ENCODE measurements at regions not wholly inside any gene's neighbourhood (a gene's known extent, or its start where the extent isn't known, plus 50 kb on each side); places are given as distances from the start of the nearest gene placed in this dataset.

DNA sequence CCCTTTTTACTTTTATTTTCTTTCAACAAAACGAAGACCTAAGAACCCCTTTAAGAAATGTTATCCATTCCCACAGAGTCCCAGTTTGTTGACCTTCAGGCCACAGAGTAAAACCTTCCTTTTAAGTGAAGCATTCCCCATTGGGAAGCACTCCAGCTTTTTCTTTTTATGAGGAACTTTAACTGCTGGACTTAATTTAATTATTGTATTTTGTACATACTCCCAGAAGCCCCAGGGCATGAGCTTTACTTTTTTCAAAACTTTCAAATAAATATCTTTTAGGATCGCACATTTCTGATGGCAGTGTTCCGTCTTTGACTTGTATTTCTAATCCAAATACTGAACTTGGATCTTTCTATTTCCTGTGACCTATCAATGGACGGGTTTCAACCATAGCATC, 68.9 kb downstream of the ZIC5 start:
- Histone ChIP-seq H2AFZ (ENCODE audit: low read length) (no peak overlapping the region), H2BK20ac (ENCODE audit: low read depth, low read length, poor library complexity, severe bottlenecking) (no peak overlapping the region), H3K4me2 (ENCODE audit: insufficient read depth, insufficient read length, low read length) (no peak overlapping the region), H3K9me3 (ENCODE audit: control insufficient read depth, low read depth, low read length) (no peaks in the 10 kb centered on the region), H4K8ac (replicated peaks; ENCODE audit: insufficient read length, low read depth, low read length) (no peak overlapping the region), H2BK15ac (ENCODE audit: low read depth, low read length) (no peak overlapping the region), H3K14ac (ENCODE audit: insufficient read depth, low read length) (no peak overlapping the region), H2BK5ac (ENCODE audit: insufficient read length, low read length) (no peak overlapping the region), H3K4me1 (ENCODE audit: insufficient read depth, low read length) (no peaks in the 10 kb centered on the region; the same call in 1 of the 2 replicates), H3K9ac (ENCODE audit: extremely low read depth, insufficient read length, low read length) (no peak overlapping the region), H3T11ph (ENCODE audit: low read length) (no peak overlapping the region), H3K56ac (ENCODE audit: insufficient read length, low read depth, low read length) (no peak overlapping the region), H3K27me3 (ENCODE audit: insufficient read depth, low read length) (no peaks in the 10 kb centered on the region), H3K18ac (ENCODE audit: insufficient read length, low read depth, low read length) (no peak overlapping the region), H2BK120ac (ENCODE audit: low read depth, low read length, poor library complexity, severe bottlenecking) (no peak overlapping the region), H3K79me2 (ENCODE audit: insufficient read depth, low read length) (no peaks in the 10 kb centered on the region), H4K5ac (ENCODE audit: insufficient read length, low read depth, low read length) (no peak overlapping the region), H3K27ac (ENCODE audit: insufficient read length, low read depth, low read length) (no peak overlapping the region), H2AK5ac (ENCODE audit: insufficient read length, low read length) (no peak overlapping the region), H2BK12ac (ENCODE audit: insufficient read length, low read depth, low read length) (no peak overlapping the region), H3K23ac (ENCODE audit: insufficient read length, low read depth, low read length) (no peak overlapping the region), H3K79me1 (ENCODE audit: insufficient read depth, low read depth, low read length, poor library complexity, severe bottlenecking) (no peaks in the 10 kb centered on the region), H3K4ac (ENCODE audit: low read depth, low read length) (no peak overlapping the region), H3K23me2 (ENCODE audit: insufficient read length, low read depth, low read length, poor library complexity, severe bottlenecking) (no peaks in the 10 kb centered on the region), H4K91ac (ENCODE audit: insufficient read length, low read depth, low read length) (no peak overlapping the region), H4K20me1 (ENCODE audit: control insufficient read depth, insufficient read depth, insufficient read length) (no peaks in the 10 kb centered on the region)
- DNase-seq, result no peak
- no peaks in the 10 kb centered on the region for H3K27me3 Mint-ChIP-seq (ENCODE audit: low read depth)
- H3K4me1 Mint-ChIP-seq, result peaks cover 57 to 63% of the 10 kb centered on the region in 2 experiments
- TF ChIP-seq, protein P1, sequence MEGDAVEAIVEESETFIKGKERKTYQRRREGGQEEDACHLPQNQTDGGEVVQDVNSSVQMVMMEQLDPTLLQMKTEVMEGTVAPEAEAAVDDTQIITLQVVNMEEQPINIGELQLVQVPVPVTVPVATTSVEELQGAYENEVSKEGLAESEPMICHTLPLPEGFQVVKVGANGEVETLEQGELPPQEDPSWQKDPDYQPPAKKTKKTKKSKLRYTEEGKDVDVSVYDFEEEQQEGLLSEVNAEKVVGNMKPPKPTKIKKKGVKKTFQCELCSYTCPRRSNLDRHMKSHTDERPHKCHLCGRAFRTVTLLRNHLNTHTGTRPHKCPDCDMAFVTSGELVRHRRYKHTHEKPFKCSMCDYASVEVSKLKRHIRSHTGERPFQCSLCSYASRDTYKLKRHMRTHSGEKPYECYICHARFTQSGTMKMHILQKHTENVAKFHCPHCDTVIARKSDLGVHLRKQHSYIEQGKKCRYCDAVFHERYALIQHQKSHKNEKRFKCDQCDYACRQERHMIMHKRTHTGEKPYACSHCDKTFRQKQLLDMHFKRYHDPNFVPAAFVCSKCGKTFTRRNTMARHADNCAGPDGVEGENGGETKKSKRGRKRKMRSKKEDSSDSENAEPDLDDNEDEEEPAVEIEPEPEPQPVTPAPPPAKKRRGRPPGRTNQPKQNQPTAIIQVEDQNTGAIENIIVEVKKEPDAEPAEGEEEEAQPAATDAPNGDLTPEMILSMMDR (conservative IDR thresholded peaks at IDR 0.05), result no peak
- H3K4me3 Mint-ChIP-seq, result no peak overlapping the region
- H3K9me3 Mint-ChIP-seq, result no peaks in the 10 kb centered on the region
- peak overlapping the region in 1 of 3 experiments; percentile 75; a peak in 1 of 7 replicates for H3K27ac Mint-ChIP-seq
- WGBS (ENCODE audit: extremely low coverage, insufficient read length, low lambda C conversion rate), result no CpG with 5 or more reads among the region's 4 CpGs
- H3K36me3 Mint-ChIP-seq (ENCODE audit: insufficient read depth in 1 of 3, low read depth in 3 of 3), result no peaks in the 10 kb centered on the region

All from H9 (cell line).